ENCODE measurements at regions not wholly inside any gene's neighbourhood (a gene's known extent, or its start where the extent isn't known, plus 50 kb on each side); places are given as distances from the start of the nearest gene placed in this dataset.

DNA sequence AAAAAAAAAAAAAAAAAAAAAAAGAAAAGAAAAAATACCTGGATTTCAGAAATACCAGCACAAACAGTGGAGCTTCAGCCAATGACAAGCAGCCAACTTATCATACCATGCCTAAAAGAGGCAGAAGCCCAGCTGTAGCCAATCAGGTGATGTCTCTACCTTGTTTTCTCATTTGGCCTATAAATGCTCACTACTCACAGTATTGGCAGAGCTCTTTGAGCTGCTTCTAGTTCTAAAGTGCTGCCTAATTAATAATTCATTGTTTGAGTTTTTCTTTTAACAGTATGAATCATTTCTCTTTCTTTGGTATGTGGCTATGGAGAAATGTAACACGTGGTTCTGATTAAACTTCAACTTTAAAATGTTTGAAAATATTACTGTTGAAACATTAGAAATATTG is 188.8 kb upstream of the TECRL start:
- TF ChIP-seq JUN (IDR thresholded peaks at IDR 0.05; ENCODE audit: low read depth, low read length), result no peak
- TF ChIP-seq PHF8 (conservative IDR thresholded peaks at IDR 0.05; ENCODE audit: low read depth, low read length), result no peak
- TF ChIP-seq SP2 (IDR thresholded peaks at IDR 0.05; ENCODE audit: low read length), result no peak
- no peak for TF ChIP-seq POLR2A (IDR thresholded peaks at IDR 0.05; ENCODE audit: control extremely low read depth in 1 of 2, low read depth in 2 of 2, low read length in 2 of 2)
